PC-3 (cell line): ENCODE measurements at regions not wholly inside any gene's neighbourhood (a gene's known extent, or its start where the extent isn't known, plus 50 kb on each side); places are given as distances from the start of the nearest gene placed in this dataset.
A peak's percentile ranks its signal among the peaks of the same experiment; 100 is the strongest.

Source experiments
- ATAC-seq: fragments of 200-7000 bp; cut with Tn5 transposase; 2 replicates; pipeline ENCODE4 v1.9.1; 2020; ENCODE audit warnings: mild to moderate bottlenecking, moderate library complexity
- BruUV-seq: library from RNA; stranded (reverse); fragments of 400-500 nt; replicated peaks from 2 replicates; lab custom pipeline; 2021; lab: Mats Ljungman, UMichigan
- CTCF ChIA-PET: fragments of 300-600 bp; sonication (Branson Sonifier 250); formaldehyde crosslinking; loops from one replicate; lab custom pipeline; 2022; ENCODE audit warnings: antibody characterized with exemption; lab: Charles Lee
- POLR2A ChIA-PET: fragments of 300-600 bp; sonication (Branson Sonifier 250); formaldehyde crosslinking; loops from one replicate; lab custom pipeline; 2022; ENCODE audit warnings: antibody characterized with exemption; ENCODE audit not compliant: unreplicated experiment; lab: Charles Lee
- DNase-seq: peaks from one replicate; pipeline ENCODE4 v3.0.0-alpha.2; 2015
- H2AFZ ChIP-seq: fragments of 300-600 bp; sonication (generic); 2 replicates; pipeline ENCODE4 v1.6.0; 2016; ENCODE audit warnings: antibody characterized with exemption, low read length
- H3F3A ChIP-seq: fragments of 300-600 bp; sonication (generic); one replicate; pipeline ENCODE4 v1.6.0; 2017; ENCODE audit warnings: antibody characterized with exemption, low read length, control low read depth, mild to moderate bottlenecking; ENCODE audit not compliant: unreplicated experiment
- H3K27ac ChIP-seq: fragments of 300-600 bp; sonication (generic); 2 replicates; pipeline ENCODE4 v1.5.1; 2016; ENCODE audit warnings: mild to moderate bottlenecking, low read length
- H3K27me3 ChIP-seq: fragments of 300-600 bp; sonication (generic); 2 replicates; pipeline ENCODE4 v1.6.1; 2016; ENCODE audit warnings: low read length, mixed read lengths
- H3K36me3 ChIP-seq: fragments of 300-600 bp; sonication (generic); 2 replicates; pipeline ENCODE4 v1.6.1; 2016; ENCODE audit warnings: low read depth, mixed run types, low read length, mixed read lengths
- H3K4me1 ChIP-seq: fragments of 300-600 bp; sonication (generic); 2 replicates; pipeline ENCODE4 v1.5.1; 2016; ENCODE audit warnings: low read length; ENCODE audit not compliant: insufficient read depth
- H3K4me2 ChIP-seq: fragments of 300-600 bp; sonication (generic); 2 replicates; pipeline ENCODE4 v1.6.0; 2016; ENCODE audit warnings: low read length
- H3K4me3 ChIP-seq: fragments of 300-600 bp; sonication (generic); 2 replicates; pipeline ENCODE4 v1.5.1; 2016; ENCODE audit warnings: mild to moderate bottlenecking, low read length, mixed read lengths
- H3K79me2 ChIP-seq: fragments of 300-600 bp; sonication (generic); 2 replicates; pipeline ENCODE4 v1.6.1; 2017; ENCODE audit warnings: low read length, mixed read lengths
- H3K9ac ChIP-seq: fragments of 300-600 bp; sonication (generic); 2 replicates; pipeline ENCODE4 v1.6.0; 2016; ENCODE audit warnings: mild to moderate bottlenecking, low read length
- H3K9me2 ChIP-seq: fragments of 300-600 bp; sonication (generic); replicated peaks from 2 replicates; pipeline ENCODE4 v1.6.1; 2016; ENCODE audit warnings: mixed run types, low read length, mixed read lengths
- H3K9me3 ChIP-seq: fragments of 300-600 bp; sonication (generic); 2 replicates; pipeline ENCODE4 v1.6.1; 2016; ENCODE audit warnings: low read length, mixed read lengths
- H4K20me1 ChIP-seq: fragments of 300-600 bp; sonication (generic); 2 replicates; pipeline ENCODE4 v1.6.1; 2016; ENCODE audit warnings: low read length, mixed read lengths
- CTCF ChIP-seq: fragments of 300-600 bp; sonication (generic); conservative IDR thresholded peaks from 2 replicates; pipeline ENCODE4 v1.5.1; 2017; ENCODE audit warnings: antibody characterized with exemption, low read depth, mild to moderate bottlenecking, low read length
- EZH2 ChIP-seq: fragments of 300-600 bp; sonication (generic); IDR thresholded peaks from one replicate; pipeline ENCODE4 v1.6.1; 2017; ENCODE audit warnings: antibody characterized with exemption, mild to moderate bottlenecking, low read length; ENCODE audit not compliant: unreplicated experiment
- EZH2phosphoT487 ChIP-seq: fragments of 300-600 bp; sonication (generic); IDR thresholded peaks from 2 replicates; pipeline ENCODE4 v1.6.1; 2018; ENCODE audit warnings: mild to moderate bottlenecking, antibody characterized with exemption, low read length, borderline replicate concordance
- intact Hi-C: fragments of 100-400 bp; cut with micrococcal nuclease; formaldehyde crosslinking; loops from 2 replicates; pipeline ENCODE4 v1.9.0; 2023

- Histone ChIP-seq H4K20me1 (no peaks in the 10 kb centered on the region), H3K9me3 (no peaks in the 10 kb centered on the region), H3K79me2 (no peaks in the 10 kb centered on the region), H3K36me3 (no peaks in the 10 kb centered on the region), H3K27me3 (no peaks in the 10 kb centered on the region), H3K4me1 (no peaks in the 10 kb centered on the region), H2AFZ (no peak overlapping the region), H3K9ac (no peak overlapping the region), H3K27ac (no peak overlapping the region), H3K4me2 (no peak overlapping the region), H3K4me3 (no peak overlapping the region), H3K9me2 (no peaks in the 10 kb centered on the region), H3F3A (no peaks in the 10 kb centered on the region)
- ChIA-PET CTCF (no interaction called here), POLR2A (no interaction called here)
- no peak for DNase-seq
- no TSS peak for BruUV-seq
- no peak for ATAC-seq
- intact Hi-C loops, result no loop called here
- TF ChIP-seq CTCF, result no peak
- no peak for TF ChIP-seq EZH2
- TF ChIP-seq EZH2phosphoT487, result no peak
Measured at GRCh38 chr3:157738441-157738840, 235.2 kb upstream of the VEPH1 start.

DNA sequence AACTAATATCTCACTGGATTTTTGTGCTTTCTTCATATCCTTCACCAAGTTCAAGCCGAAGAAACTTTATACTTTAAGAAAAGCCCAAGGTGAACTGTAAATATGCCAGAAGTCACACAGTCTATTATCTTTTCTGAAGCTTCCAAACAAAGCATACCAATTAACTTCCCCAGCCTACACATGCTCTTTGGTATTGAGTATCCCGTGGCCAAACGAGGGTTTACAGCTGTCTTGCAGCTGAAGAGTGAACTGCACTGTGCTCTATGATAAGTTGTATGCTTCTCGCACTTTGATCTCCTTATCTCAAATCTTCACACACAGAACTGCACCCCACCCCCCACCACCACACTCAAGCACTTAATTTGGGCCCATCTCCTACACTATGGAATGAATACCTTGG, 215.6 kb upstream of the VEPH1 start:
- no peaks in the 10 kb centered on the region for H4K20me1 ChIP-seq
- H3K36me3 ChIP-seq, result no peaks in the 10 kb centered on the region
- no TSS peak for BruUV-seq
- POLR2A ChIA-PET, result no interaction called here
- H3K4me2 ChIP-seq, result no peak overlapping the region
- H3K9ac ChIP-seq, result no peak overlapping the region
- H3K79me2 ChIP-seq, result no peaks in the 10 kb centered on the region
- no peak overlapping the region for H2AFZ ChIP-seq
- H3K4me1 ChIP-seq, result 0 out of 2 replicates have a peak, but pooled peaks cover under 1% of the 10 kb centered on the region
- TF ChIP-seq CTCF (no peak), EZH2phosphoT487 (no peak), EZH2 (no peak)
- H3K27me3 ChIP-seq, result no peaks in the 10 kb centered on the region
- no peak for DNase-seq
- H3F3A ChIP-seq, result no peaks in the 10 kb centered on the region
- no peak overlapping the region for H3K27ac ChIP-seq
- 0 out of 2 replicates have a peak, but pooled peaks cover 4% of the 10 kb centered on the region for H3K9me3 ChIP-seq
- H3K4me3 ChIP-seq, result no peak overlapping the region
- ATAC-seq, result no peak
- CTCF ChIA-PET, result no interaction called here
- intact Hi-C loops, result no loop called here
- H3K9me2 ChIP-seq, result no peaks in the 10 kb centered on the region

DNA sequence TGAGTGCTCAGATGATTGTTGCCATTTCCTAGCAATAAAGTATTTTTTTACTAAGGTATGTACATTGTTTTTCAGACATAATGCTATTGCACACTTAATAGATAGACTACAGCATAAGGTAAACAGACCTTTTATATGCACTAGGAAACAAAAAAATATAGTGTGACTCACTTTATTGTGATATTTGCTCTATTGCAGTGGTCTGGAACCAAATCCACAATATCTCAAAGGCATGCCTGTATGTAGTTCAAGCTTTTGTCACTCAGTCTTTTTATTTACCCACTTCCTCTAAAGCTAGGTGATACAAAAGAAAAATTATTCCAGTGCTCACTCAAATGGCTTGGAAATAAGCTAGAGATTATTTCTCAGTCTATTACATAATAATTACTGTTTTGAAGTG, 209.9 kb upstream of the VEPH1 start:
- Histone ChIP-seq H2AFZ (no peak overlapping the region), H4K20me1 (no peaks in the 10 kb centered on the region), H3K27me3 (no peaks in the 10 kb centered on the region), H3K27ac (no peak overlapping the region), H3K4me2 (peak overlapping the region; percentile 12; the same call in 1 of the 2 replicates), H3K79me2 (no peaks in the 10 kb centered on the region), H3K36me3 (no peaks in the 10 kb centered on the region), H3K4me3 (no peak overlapping the region), H3F3A (no peaks in the 10 kb centered on the region), H3K9me2 (no peaks in the 10 kb centered on the region), H3K4me1 (peaks cover 10% of the 10 kb centered on the region), H3K9ac (no peak overlapping the region), H3K9me3 (no peaks in the 10 kb centered on the region)
- CTCF ChIA-PET, result interaction anchor here (0.5 kb wide), 1 partner anchor 95 kb away, joined by 3 read pairs; no protein-coding TSS in a partner anchor
- TF ChIP-seq EZH2, result no peak
- no peak for TF ChIP-seq EZH2phosphoT487
- TF ChIP-seq CTCF, result no peak
- POLR2A ChIA-PET, result interaction anchor here (0.6 kb wide), 1 partner anchor 1230 kb away, joined by 4 read pairs; no protein-coding TSS in a partner anchor
- peak; percentile 97 for ATAC-seq
- intact Hi-C loops, result loop anchor here (1.0 to 2.0 kb wide), 2 partner anchors 73 to 82 kb away; no protein-coding TSS in a partner anchor
- DNase-seq, result peak; percentile 59
- BruUV-seq, result no TSS peak
